GM21717 (cell line): ENCODE measurements at regions not wholly inside any gene's neighbourhood (a gene's known extent, or its start where the extent isn't known, plus 50 kb on each side); places are given as distances from the start of the nearest gene placed in this dataset.

ENCODE experiments used
- ATAC-seq: cut with Tn5 transposase; IDR thresholded peaks from one replicate; pipeline ENCODE4 v1.9.1; 2021; ENCODE audit warnings: mild to moderate bottlenecking, moderate library complexity; ENCODE audit not compliant: unreplicated experiment

- no peak for ATAC-seq
These were observed 258.6 kb downstream of the SOX11 start for GRCh38 chr2:5950736-5951135.

- no peak for ATAC-seq
These were observed 259.3 kb downstream of the SOX11 start for GRCh38 chr2:5951471-5951870.

GRCh38 chr2:5953525-5953924 lies 261.3 kb downstream of the SOX11 start:
- no peak for ATAC-seq

GRCh38 chr2:5954509-5954908 lies 262.3 kb downstream of the SOX11 start:
- ATAC-seq = no peak

GRCh38 chr2:5955921-5956320 lies 263.7 kb downstream of the SOX11 start:
- ATAC-seq = no peak

GRCh38 chr2:5959836-5960820 lies 267.9 kb downstream of the SOX11 start:
- ATAC-seq = no peak

GRCh38 chr2:5967506-5967905 lies 275.3 kb downstream of the SOX11 start:
- no peak for ATAC-seq

- no peak for ATAC-seq
These were observed 277.1 kb downstream of the SOX11 start for GRCh38 chr2:5969303-5969702.

- ATAC-seq = no peak
These were observed 278.2 kb downstream of the SOX11 start for GRCh38 chr2:5970347-5970746.

- ATAC-seq = no peak
These were observed 282.3 kb downstream of the SOX11 start for GRCh38 chr2:5974477-5974876.

- ATAC-seq = no peak
These were observed 283.2 kb downstream of the SOX11 start for GRCh38 chr2:5975401-5975800.

GRCh38 chr2:5976531-5977065 lies 284.4 kb downstream of the SOX11 start:
- no peak for ATAC-seq

GRCh38 chr2:5977477-5977876 lies 285.3 kb downstream of the SOX11 start:
- no peak for ATAC-seq

GRCh38 chr2:5978131-5978751 lies 286.1 kb downstream of the SOX11 start:
- ATAC-seq = no peak

GRCh38 chr2:5980450-5981190 lies 288.4 kb downstream of the SOX11 start:
- no peak for ATAC-seq

- no peak for ATAC-seq
These were observed 290.2 kb downstream of the SOX11 start for GRCh38 chr2:5982193-5982902.

GRCh38 chr2:5982903-5983265 lies 290.7 kb downstream of the SOX11 start:
- no peak for ATAC-seq

GRCh38 chr2:5983511-5984272 lies 291.5 kb downstream of the SOX11 start:
- no peak for ATAC-seq

GRCh38 chr2:5984273-5984655 lies 292.1 kb downstream of the SOX11 start:
- no peak for ATAC-seq

- no peak for ATAC-seq
These were observed 292.8 kb downstream of the SOX11 start for GRCh38 chr2:5984946-5985345.
